SK-N-MC (cell line): ENCODE measurements at regions not wholly inside any gene's neighbourhood (a gene's known extent, or its start where the extent isn't known, plus 50 kb on each side); places are given as distances from the start of the nearest gene placed in this dataset.

Experiments
- DNase-seq: peaks from one replicate; pipeline ENCODE4 v3.0.0-alpha.2; 2011; ENCODE audit warnings: low read depth, low spot score
- H3K27ac ChIP-seq: fragments of 200-600 bp; sonication (generic); 2 replicates; pipeline ENCODE4 v1.5.1; 2016; ENCODE audit warnings: mixed run types
- H3K36me3 ChIP-seq: fragments of 200-600 bp; sonication (generic); 2 replicates; pipeline ENCODE4 v1.6.1; 2017; ENCODE audit warnings: antibody characterized with exemption, low read length, mixed read lengths; ENCODE audit not compliant: insufficient read depth
- H3K4me3 ChIP-seq: fragments of 200-600 bp; sonication (generic); 2 replicates; pipeline ENCODE4 v1.5.1; 2016
- H3K9ac ChIP-seq: fragments of 200-600 bp; sonication (generic); 2 replicates; pipeline ENCODE4 v1.8.0; 2017; ENCODE audit warnings: mixed run types, mixed read lengths; ENCODE audit not compliant: insufficient read length
- H3K9me3 ChIP-seq: fragments of 200-600 bp; sonication (generic); 2 replicates; pipeline ENCODE4 v1.6.1; 2017; ENCODE audit warnings: low read depth, mild to moderate bottlenecking, antibody characterized with exemption, low read length, moderate library complexity, mixed read lengths
- EZH2 ChIP-seq: fragments of 200-600 bp; sonication (generic); IDR thresholded peaks from one replicate; pipeline ENCODE4 v1.6.1; 2017; ENCODE audit warnings: antibody characterized with exemption
- FOXP2 ChIP-seq: optimal IDR thresholded peaks from 2 replicates; pipeline ENCODE3; 2011; ENCODE audit warnings: mild to moderate bottlenecking, moderate library complexity; ENCODE audit not compliant: insufficient read depth; ENCODE audit errors: extremely low read length, control extremely low read depth
- POLR2AphosphoS5 ChIP-seq: IDR thresholded peaks from 2 replicates; pipeline ENCODE4 v1.6.1; 2012; ENCODE audit warnings: mild to moderate bottlenecking, low read depth, low read length, borderline replicate concordance

DNA sequence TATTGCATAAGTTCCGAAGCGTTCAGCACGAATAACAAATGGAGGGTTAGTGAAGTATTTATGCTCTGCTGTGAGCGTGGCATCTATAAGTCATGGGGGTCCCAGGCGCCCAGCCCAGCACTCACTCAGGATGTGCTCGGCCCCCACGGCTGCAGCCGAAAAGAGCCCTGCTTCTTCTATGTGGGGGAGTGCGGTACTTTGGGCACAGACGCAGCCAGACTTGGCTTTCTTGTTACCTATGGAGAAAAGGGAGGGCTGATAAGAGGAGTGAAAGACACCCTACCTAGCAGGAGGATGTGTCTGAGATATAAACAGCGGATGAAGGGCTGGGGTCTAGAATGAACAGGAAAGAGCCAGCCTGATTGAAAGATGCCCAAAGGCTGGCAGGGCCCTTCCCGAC lies 51.4 kb downstream of the MRPL36 start:
- Histone ChIP-seq H3K27ac (no peak overlapping the region), H3K9ac (no peak overlapping the region), H3K9me3 (no peaks in the 10 kb centered on the region), H3K36me3 (no peaks in the 10 kb centered on the region), H3K4me3 (no peak overlapping the region)
- no peak for TF ChIP-seq FOXP2
- no peak for TF ChIP-seq POLR2AphosphoS5
- no peak for TF ChIP-seq EZH2
- DNase-seq = no peak

DNA sequence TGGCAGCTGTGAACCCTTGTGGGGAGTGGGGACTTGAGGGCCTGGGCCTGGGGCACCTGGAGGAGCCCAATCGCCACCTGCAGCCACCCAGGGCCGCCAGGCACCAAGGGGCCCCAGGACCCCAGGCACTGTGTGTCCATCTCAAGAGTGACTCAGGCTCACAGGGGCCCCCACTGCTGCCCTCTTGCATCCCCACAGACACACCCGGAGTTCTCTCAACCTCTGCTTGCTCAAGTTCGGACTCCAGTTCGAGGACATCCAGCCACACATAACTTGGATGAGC lies 51.9 kb downstream of the MRPL36 start:
- no peak for DNase-seq
- no peak for TF ChIP-seq POLR2AphosphoS5
- no peak for TF ChIP-seq FOXP2
- no peak for TF ChIP-seq EZH2
- no peak overlapping the region for H3K27ac ChIP-seq
- no peaks in the 10 kb centered on the region for H3K9me3 ChIP-seq
- no peaks in the 10 kb centered on the region for H3K36me3 ChIP-seq
- H3K4me3 ChIP-seq = no peak overlapping the region
- no peak overlapping the region for H3K9ac ChIP-seq

GRCh38 chr5:1747079-1747802 lies 52.4 kb downstream of the MRPL36 start:
- Histone ChIP-seq H3K27ac (no peak overlapping the region), H3K4me3 (no peak overlapping the region), H3K9ac (no peak overlapping the region), H3K9me3 (no peaks in the 10 kb centered on the region), H3K36me3 (no peaks in the 10 kb centered on the region)
- no peak for TF ChIP-seq FOXP2
- no peak for TF ChIP-seq POLR2AphosphoS5
- TF ChIP-seq EZH2 = no peak
- DNase-seq = no peak

DNA sequence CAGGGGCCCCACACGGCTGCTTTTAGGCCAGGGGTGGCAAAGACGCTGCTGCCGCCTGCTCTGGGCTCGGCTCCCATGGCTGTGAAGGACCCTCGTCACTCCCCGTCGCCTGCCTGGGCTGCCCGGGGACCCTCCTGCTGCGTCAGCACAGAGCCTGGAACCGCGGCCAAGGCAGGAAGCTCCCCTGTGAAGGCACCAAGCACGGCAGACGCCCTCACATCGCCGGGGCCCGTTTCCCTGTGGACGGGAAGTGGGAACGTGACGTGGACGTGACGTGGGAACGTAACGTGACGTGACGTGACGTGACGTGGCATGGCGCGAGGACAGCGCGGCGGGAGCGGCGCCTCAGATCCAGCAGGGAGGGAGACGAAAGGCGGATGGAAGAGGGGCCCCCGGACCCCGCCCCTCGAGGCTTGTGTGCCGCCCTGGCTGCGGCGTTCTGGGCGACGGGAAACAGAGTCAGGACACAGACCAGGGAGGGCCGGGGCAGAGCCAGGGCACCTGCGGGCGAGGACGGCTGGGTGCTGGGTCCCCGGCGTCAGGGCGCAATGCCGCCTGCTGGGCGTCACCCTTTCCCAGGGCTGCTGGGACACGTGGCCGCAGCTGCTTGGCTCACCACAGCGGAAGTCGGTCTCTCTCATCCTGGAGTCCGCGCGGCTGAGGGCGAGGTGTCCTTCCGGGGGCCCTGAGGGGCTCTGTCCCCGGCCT lies 53.1 kb downstream of the MRPL36 start:
- no peaks in the 10 kb centered on the region for H3K9me3 ChIP-seq
- no peak overlapping the region for H3K4me3 ChIP-seq
- no peak for TF ChIP-seq POLR2AphosphoS5
- no peak for TF ChIP-seq FOXP2
- no peak for TF ChIP-seq EZH2
- DNase-seq = no peak
- no peak overlapping the region for H3K27ac ChIP-seq
- no peak overlapping the region for H3K9ac ChIP-seq
- no peaks in the 10 kb centered on the region for H3K36me3 ChIP-seq

GRCh38 chr5:1745796-1746370 lies 53.8 kb downstream of the MRPL36 start:
- H3K27ac ChIP-seq = no peak overlapping the region
- TF ChIP-seq POLR2AphosphoS5 (no peak), FOXP2 (no peak), EZH2 (no peak)
- H3K4me3 ChIP-seq = no peak overlapping the region
- no peak overlapping the region for H3K9ac ChIP-seq
- DNase-seq = no peak
- no peaks in the 10 kb centered on the region for H3K9me3 ChIP-seq
- H3K36me3 ChIP-seq = no peaks in the 10 kb centered on the region

- Histone ChIP-seq H3K36me3 (no peaks in the 10 kb centered on the region), H3K4me3 (no peak overlapping the region), H3K27ac (no peak overlapping the region), H3K9me3 (no peaks in the 10 kb centered on the region), H3K9ac (no peak overlapping the region)
- no peak for DNase-seq
- no peak for TF ChIP-seq EZH2
- no peak for TF ChIP-seq POLR2AphosphoS5
- no peak for TF ChIP-seq FOXP2
These were observed 54.4 kb downstream of the MRPL36 start for GRCh38 chr5:1745123-1745795.

DNA sequence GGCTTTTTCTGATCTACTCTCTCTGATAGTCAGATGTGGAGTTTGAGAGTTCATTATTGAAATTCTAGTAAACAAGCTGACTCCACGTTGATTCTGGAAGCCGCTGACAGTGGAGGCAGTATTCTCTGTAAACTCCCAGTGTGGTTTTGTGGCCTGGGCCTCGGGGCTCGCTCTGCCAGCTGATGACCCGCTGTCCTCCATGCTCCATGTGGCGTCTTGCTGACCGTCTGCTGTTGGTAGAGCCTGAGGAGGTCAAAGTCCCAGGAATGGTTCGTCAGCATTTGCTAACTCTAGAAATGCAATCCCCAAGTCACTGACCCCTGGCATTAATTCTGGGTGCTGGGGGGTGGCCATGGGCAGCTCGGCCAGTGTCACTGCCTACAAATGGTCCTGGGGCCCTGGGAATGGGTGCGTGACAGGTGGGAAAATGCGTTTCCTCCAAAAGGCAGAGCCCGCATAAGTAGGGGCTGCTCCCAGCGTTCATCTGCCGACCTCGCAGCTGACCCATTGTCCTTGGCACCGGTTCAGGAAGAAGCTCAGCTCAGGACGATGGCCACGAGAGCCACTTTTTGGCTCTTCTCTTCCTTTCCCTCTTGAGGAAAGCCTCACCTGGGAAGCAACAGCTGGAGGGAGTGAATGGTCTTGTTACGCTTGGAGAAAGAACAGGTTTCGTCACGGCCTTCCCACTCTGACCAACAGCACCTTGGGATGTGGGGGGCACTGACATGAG lies 55.1 kb downstream of the MRPL36 start:
- DNase-seq = no peak
- H3K27ac ChIP-seq = no peak overlapping the region
- H3K9me3 ChIP-seq = no peaks in the 10 kb centered on the region
- no peak overlapping the region for H3K4me3 ChIP-seq
- no peak overlapping the region for H3K9ac ChIP-seq
- TF ChIP-seq FOXP2 (no peak), POLR2AphosphoS5 (no peak), EZH2 (no peak)
- no peaks in the 10 kb centered on the region for H3K36me3 ChIP-seq

DNA sequence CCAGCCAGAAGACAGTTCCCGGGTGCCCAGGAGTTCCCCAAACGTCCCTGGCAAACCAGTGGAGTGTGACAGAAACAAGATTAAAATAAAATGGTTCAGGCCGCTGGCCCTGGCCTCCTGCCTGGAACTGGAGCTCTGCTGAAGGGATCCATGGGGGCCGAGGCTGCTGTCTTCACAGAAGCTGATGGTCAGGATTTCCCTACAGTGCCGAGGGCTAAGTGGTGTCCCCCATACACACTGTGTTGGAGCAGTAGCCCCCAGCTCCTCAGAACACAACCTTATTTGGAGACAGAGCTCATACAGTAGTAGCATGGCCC lies 55.9 kb downstream of the MRPL36 start:
- no peak overlapping the region for H3K9ac ChIP-seq
- no peaks in the 10 kb centered on the region for H3K36me3 ChIP-seq
- no peak for DNase-seq
- no peak for TF ChIP-seq POLR2AphosphoS5
- TF ChIP-seq FOXP2 = no peak
- TF ChIP-seq EZH2 = no peak
- no peak overlapping the region for H3K4me3 ChIP-seq
- H3K9me3 ChIP-seq = no peaks in the 10 kb centered on the region
- no peak overlapping the region for H3K27ac ChIP-seq
